SK-N-SH (cell line): ENCODE measurements at regions not wholly inside any gene's neighbourhood (a gene's known extent, or its start where the extent isn't known, plus 50 kb on each side); places are given as distances from the start of the nearest gene placed in this dataset.
A peak's percentile ranks its signal among the peaks of the same experiment; 100 is the strongest.

Experiments
- CTCF ChIA-PET: fragments of 300-600, 350-600 bp; formaldehyde crosslinking; extraction: SDS; loops from one replicate; lab custom pipeline; 2021; lab: Yijun Ruan, JAX
- POLR2A ChIA-PET: fragments of 350-600 bp; sonication (Branson Sonifier 250); formaldehyde crosslinking; extraction: SDS; loops from one replicate; lab custom pipeline; 2020; ENCODE audit warnings: antibody characterized with exemption, inconsistent platforms; lab: Yijun Ruan, JAX
- DNase-seq: peaks from one replicate; pipeline ENCODE4 v3.0.0; 2012
- H2AFZ ChIP-seq: fragments of 200-600 bp; sonication (generic); 2 replicates; pipeline ENCODE4 v1.8.1; 2016; ENCODE audit warnings: antibody characterized with exemption, mild to moderate bottlenecking, low read depth
- H3F3A ChIP-seq: fragments of 200-600 bp; sonication (generic); replicated peaks from 2 replicates; pipeline ENCODE3; 2016; ENCODE audit warnings: antibody characterized with exemption, mild to moderate bottlenecking; ENCODE audit not compliant: insufficient read depth
- H3K27ac ChIP-seq, 2 experiments: fragments of 200-500 bp in 1 of 2; fragments of 200-600 bp in 1 of 2; sonication (Bioruptor generic) in 1 of 2; sonication (generic), shearing (Covaris generic) in 1 of 2; 2 replicates each; pipeline versions ENCODE4 v1.5.1 to v1.6.1; 2014 to 2016; ENCODE audit warnings: low read depth in 2 of 2, inconsistent platforms in 1 of 2, low read length in 1 of 2, mild to moderate bottlenecking in 1 of 2, mixed read lengths in 1 of 2
- H3K27me3 ChIP-seq: fragments of 200-600 bp; sonication (generic), shearing (Covaris generic); 2 replicates; pipeline ENCODE4 v1.6.1; 2016; ENCODE audit warnings: mixed run types; ENCODE audit not compliant: insufficient read depth
- H3K36me3 ChIP-seq, 2 experiments: fragments of 200-500 bp in 1 of 2; fragments of 200-600 bp in 1 of 2; sonication (Bioruptor generic) in 1 of 2; sonication (generic) in 1 of 2; replicated peaks in 1 of 2; 2 replicates each; pipeline versions ENCODE3 to v1.5.1; 2014 to 2016; ENCODE audit warnings: low read length in 1 of 2, mild to moderate bottlenecking in 1 of 2; ENCODE audit not compliant: insufficient read depth in 2 of 2, control insufficient read depth in 1 of 2
- H3K4me1 ChIP-seq, 2 experiments: fragments of 200-500 bp in 1 of 2; fragments of 200-600 bp in 1 of 2; sonication (Bioruptor generic) in 1 of 2; sonication (generic), shearing (Covaris generic) in 1 of 2; 2 replicates each; pipeline versions ENCODE4 v1.5.1 to v1.6.1; 2014 to 2016; ENCODE audit warnings: low read depth in 1 of 2, low read length in 1 of 2, mixed run types in 1 of 2; ENCODE audit not compliant: insufficient read depth in 2 of 2, control insufficient read depth in 1 of 2
- H3K4me2 ChIP-seq: fragments of 200-600 bp; sonication (generic), shearing (Covaris generic); 2 replicates; pipeline ENCODE4 v1.6.1; 2017; ENCODE audit warnings: mixed run types
- H3K4me3 ChIP-seq, 2 experiments: fragments of 200-500 bp in 1 of 2; fragments of 200-600 bp in 1 of 2; sonication (Bioruptor generic) in 1 of 2; sonication (generic), shearing (Covaris generic) in 1 of 2; 2 replicates each; pipeline versions ENCODE4 v1.5.1 to v1.8.1; 2014 to 2016; ENCODE audit warnings: low read depth in 2 of 2, inconsistent platforms in 1 of 2, low read length in 1 of 2, mild to moderate bottlenecking in 1 of 2, mixed read lengths in 1 of 2, moderate library complexity in 1 of 2
- H3K79me2 ChIP-seq: fragments of 200-600 bp; sonication (generic); 2 replicates; pipeline ENCODE4 v1.8.1; 2017; ENCODE audit warnings: mild to moderate bottlenecking; ENCODE audit not compliant: insufficient read depth
- H3K9ac ChIP-seq: fragments of 200-600 bp; sonication (generic); 2 replicates; pipeline ENCODE4 v1.6.1; 2017; ENCODE audit warnings: mixed run types
- H3K9me2 ChIP-seq: fragments of 200-600 bp; sonication (generic); 2 replicates; pipeline ENCODE4 v1.6.1; 2017; ENCODE audit warnings: mixed run types
- H3K9me3 ChIP-seq: fragments of 200-600 bp; sonication (generic); 2 replicates; pipeline ENCODE4 v1.6.1; 2017; ENCODE audit warnings: mixed run types, mild to moderate bottlenecking, moderate library complexity
- H4K20me1 ChIP-seq: fragments of 200-600 bp; sonication (generic); 2 replicates; pipeline ENCODE4 v1.6.1; 2017; ENCODE audit warnings: mild to moderate bottlenecking, mixed run types; ENCODE audit not compliant: insufficient read depth
- CTCF ChIP-seq: fragments of 200-600 bp; sonication (generic); IDR thresholded peaks from 2 replicates; pipeline ENCODE4 v1.6.1; 2017; ENCODE audit warnings: antibody characterized with exemption, mild to moderate bottlenecking, moderate library complexity
- ELF1 ChIP-seq: IDR thresholded peaks from 2 replicates; pipeline ENCODE4 v1.4.0; 2012
- EP300 ChIP-seq, 2 experiments: IDR thresholded peaks; 2 replicates each; pipeline versions ENCODE4 v1.4.0 to v1.6.1; 2012; ENCODE audit warnings: borderline replicate concordance in 1 of 2, low read depth in 1 of 2, low read length in 1 of 2
- FOSL2 ChIP-seq: IDR thresholded peaks from 2 replicates; pipeline ENCODE4 v1.4.0; 2012; ENCODE audit warnings: low read depth, mild to moderate bottlenecking, moderate library complexity, borderline replicate concordance
- FOXM1 ChIP-seq: IDR thresholded peaks from 2 replicates; pipeline ENCODE4 v1.4.0; 2012; ENCODE audit warnings: low read depth, mild to moderate bottlenecking
- GABPA ChIP-seq: IDR thresholded peaks from 2 replicates; pipeline ENCODE4 v1.4.0; 2012; ENCODE audit warnings: low read depth, mild to moderate bottlenecking
- IRF3 ChIP-seq: fragments of 150-350 bp; IDR thresholded peaks from 2 replicates; pipeline ENCODE4 v1.6.1; 2016; ENCODE audit warnings: mild to moderate bottlenecking, low read depth, low read length
- JUND ChIP-seq: IDR thresholded peaks from 2 replicates; pipeline ENCODE4 v1.4.0; 2012
- NFIC ChIP-seq: IDR thresholded peaks from 2 replicates; pipeline ENCODE4 v1.4.0; 2012; ENCODE audit warnings: borderline replicate concordance
- NRF1 ChIP-seq: IDR thresholded peaks from 2 replicates; pipeline ENCODE4 v1.6.1; 2012; ENCODE audit warnings: low read depth, mild to moderate bottlenecking, low read length
- PBX3 ChIP-seq: IDR thresholded peaks from 2 replicates; pipeline ENCODE4; 2012
- POLR2AphosphoS5 ChIP-seq: IDR thresholded peaks from 2 replicates; pipeline ENCODE4 v1.6.1; 2012; ENCODE audit warnings: low read depth, low read length
- RAD21 ChIP-seq: IDR thresholded peaks from 2 replicates; pipeline ENCODE4 v1.6.1; 2012; ENCODE audit warnings: mild to moderate bottlenecking, low read length
- RCOR1 ChIP-seq: fragments of 150-350 bp; IDR thresholded peaks from 2 replicates; pipeline ENCODE4 v1.6.1; 2017; ENCODE audit warnings: antibody characterized with exemption, low read length
- REST ChIP-seq: IDR thresholded peaks from 2 replicates; pipeline ENCODE4 v1.6.1; 2012; ENCODE audit warnings: mild to moderate bottlenecking, low read depth, low read length, moderate library complexity
- SIN3A ChIP-seq: IDR thresholded peaks from 2 replicates; pipeline ENCODE4 v1.6.1; 2012; ENCODE audit warnings: low read depth, mild to moderate bottlenecking, low read length, moderate library complexity, borderline replicate concordance
- SMC3 ChIP-seq: IDR thresholded peaks from 2 replicates; pipeline ENCODE4 v1.6.1; 2012; ENCODE audit warnings: low read depth, low read length, improper control_type of control experiment
- TCF12 ChIP-seq: IDR thresholded peaks from 2 replicates; pipeline ENCODE4 v1.4.0; 2012
- USF1 ChIP-seq: IDR thresholded peaks from 2 replicates; pipeline ENCODE4 v1.4.0; 2012; ENCODE audit warnings: low read depth, borderline replicate concordance
- YY1 ChIP-seq: IDR thresholded peaks from 2 replicates; pipeline ENCODE4 v1.4.0; 2012; ENCODE audit warnings: low read depth, mild to moderate bottlenecking
- WGBS: methylation state at CpG from one replicate; pipeline ENCODE4 v1.1.6; 2017; ENCODE audit warnings: low lambda C conversion rate; 5-methylcytosine and 5-hydroxymethylcytosine counted together

- POLR2A ChIA-PET = no interaction called here
- Histone ChIP-seq H3K4me3 (peak overlapping the region in 1 of 2 experiments; percentile 39; a peak in 1 of 4 replicates), H3K9ac (no peak overlapping the region), H3K27me3 (no peaks in the 10 kb centered on the region; the same call in 1 of the 2 replicates), H3K79me2 (no peaks in the 10 kb centered on the region), H3K36me3 (no peaks in the 10 kb centered on the region), H3K9me2 (no peaks in the 10 kb centered on the region), H2AFZ (no peak overlapping the region), H3K27ac (no peak overlapping the region), H4K20me1 (no peaks in the 10 kb centered on the region), H3K4me2 (no peak overlapping the region), H3K9me3 (no peaks in the 10 kb centered on the region), H3K4me1 (no peaks in the 10 kb centered on the region), H3F3A (no peaks in the 10 kb centered on the region)
- peak; percentile 1 for DNase-seq
- WGBS = 0% methylated on average over 3 of the region's 3 CpGs
- TF ChIP-seq SMC3 (peak; percentile 39), TCF12 (peak; percentile 17; the same call in 1 of the 2 replicates), CTCF (peak; percentile 53), POLR2AphosphoS5 (no peak), NRF1 (no peak), REST (no peak), ELF1 (no peak), RAD21 (peak; percentile 66), USF1 (no peak)
- CTCF ChIA-PET = interaction anchor here (0.6 to 1.3 kb wide), 3 partner anchors 14 to 1880 kb away, joined by 3 to 5 read pairs (median 3); no protein-coding TSS in a partner anchor
Measured at GRCh38 chrX:121308276-121308805, 260.9 kb downstream of the GLUD2 start.

- ChIA-PET CTCF (no interaction called here), POLR2A (no interaction called here)
- Histone ChIP-seq H3K27ac (no peak overlapping the region), H3K4me1 (no peaks in the 10 kb centered on the region), H3K36me3 (no peaks in the 10 kb centered on the region), H3F3A (no peaks in the 10 kb centered on the region), H3K79me2 (no peaks in the 10 kb centered on the region), H3K9me2 (no peaks in the 10 kb centered on the region), H3K9ac (no peak overlapping the region), H2AFZ (no peak overlapping the region), H3K27me3 (no peaks in the 10 kb centered on the region; the same call in 1 of the 2 replicates), H3K4me3 (no peak overlapping the region), H3K9me3 (no peaks in the 10 kb centered on the region), H4K20me1 (no peaks in the 10 kb centered on the region), H3K4me2 (no peak overlapping the region)
- no peak for DNase-seq
- WGBS = 4% methylated on average over 2 of the region's 2 CpGs
- no peak for TF ChIP-seq FOSL2
- no peak for TF ChIP-seq EP300 (IDR thresholded peaks at IDR 0.05; ENCODE audit: borderline replicate concordance in 1 of 2, low read depth in 1 of 2, low read length in 1 of 2)
- no peak for TF ChIP-seq RAD21
- TF ChIP-seq GABPA = no peak
- no peak for TF ChIP-seq JUND
- TF ChIP-seq YY1 = no peak
- no peak for TF ChIP-seq NRF1
- no peak for TF ChIP-seq SIN3A
- no peak for TF ChIP-seq IRF3
- no peak for TF ChIP-seq NFIC
- TF ChIP-seq RCOR1 = no peak
- no peak for TF ChIP-seq FOXM1
- TF ChIP-seq PBX3 = no peak
Measured at GRCh38 chrX:121310820-121311219, 263.4 kb downstream of the GLUD2 start.
